ENCODE measurements at regions not wholly inside any gene's neighbourhood (a gene's known extent, or its start where the extent isn't known, plus 50 kb on each side); places are given as distances from the start of the nearest gene placed in this dataset.
"Not testable (repeated sequence)": the region's sequence is repeated elsewhere in the genome, so short reads cannot be mapped to it uniquely, and the experiment has no call there.

DNA sequence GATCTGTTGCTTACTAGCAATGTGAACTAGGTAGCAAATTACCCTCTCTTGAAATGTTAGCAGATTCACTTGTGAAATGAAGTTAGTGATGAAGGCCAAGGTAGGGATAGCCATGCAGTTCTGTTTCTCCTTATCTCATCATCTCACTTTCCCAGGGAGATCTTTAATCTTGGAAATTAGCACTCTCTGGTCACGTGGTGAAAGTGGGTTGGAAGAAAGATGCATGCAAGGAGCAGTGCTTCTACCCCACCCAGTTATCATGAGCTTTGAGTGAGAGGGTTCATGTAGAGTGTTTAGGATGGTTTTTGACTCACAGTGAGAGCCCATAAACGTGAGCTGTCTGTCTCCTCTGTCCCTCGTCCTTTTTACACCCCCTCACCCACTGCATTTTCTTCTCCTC, 346.3 kb downstream of the QKI start:
- no peak overlapping the region for H3K4me3 Mint-ChIP-seq
- no peaks in the 10 kb centered on the region for H3K36me3 Mint-ChIP-seq
- H3K4me1 Mint-ChIP-seq: peaks cover 2% of the 10 kb centered on the region
- no peak for DNase-seq
- H3K27ac Mint-ChIP-seq: no peak overlapping the region
- no peaks in the 10 kb centered on the region for H3K9me3 Mint-ChIP-seq
- CTCF ChIA-PET: no interaction called here
- peaks cover 9% of the 10 kb centered on the region for H3K27me3 Mint-ChIP-seq

DNA sequence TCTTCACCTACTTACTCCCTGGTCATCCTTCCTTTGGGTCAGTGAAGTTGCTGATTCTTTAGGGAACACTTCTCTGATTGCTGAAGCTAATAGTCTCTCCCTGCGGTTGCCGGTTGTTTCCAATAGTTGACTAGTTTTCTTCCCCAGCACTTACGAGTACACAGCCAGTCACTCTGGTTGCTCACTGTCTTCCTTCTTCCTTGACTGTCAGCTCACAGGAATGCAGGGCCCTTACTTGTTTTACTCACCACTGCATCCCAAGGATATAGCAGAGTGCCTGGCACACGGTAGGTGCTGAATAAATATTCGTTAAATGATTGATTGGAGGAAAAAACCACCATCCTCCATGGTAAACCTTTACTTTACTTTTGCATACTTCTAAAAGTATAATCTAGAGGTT, 345.0 kb downstream of the QKI start:
- Mint-ChIP-seq H3K4me3 (no peak overlapping the region), H3K9me3 (peaks cover 3% of the 10 kb centered on the region), H3K27ac (no peak overlapping the region), H3K27me3 (peaks cover 9% of the 10 kb centered on the region), H3K36me3 (no peaks in the 10 kb centered on the region), H3K4me1 (peaks cover 2% of the 10 kb centered on the region)
- no peak for DNase-seq
- CTCF ChIA-PET: no interaction called here

DNA sequence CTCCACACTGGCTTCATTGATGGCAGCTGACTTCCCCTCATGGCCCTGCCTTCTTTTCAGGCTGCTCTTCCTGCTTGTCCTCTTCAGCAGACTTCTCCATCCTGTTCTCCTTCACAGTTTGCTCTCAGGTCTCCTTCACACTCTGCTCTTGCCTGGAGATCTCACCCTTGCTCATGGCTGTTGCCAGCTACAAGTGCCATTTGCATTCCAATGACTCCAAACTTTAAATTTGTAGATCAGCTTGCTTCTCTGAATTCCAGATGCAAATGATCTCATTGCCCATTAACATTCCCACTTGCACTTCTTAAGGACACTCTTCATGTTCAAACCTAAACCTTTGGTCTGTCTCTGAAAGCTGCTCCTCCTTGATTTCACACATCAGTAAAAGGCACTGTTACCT, 343.0 kb downstream of the QKI start:
- H3K4me1 Mint-ChIP-seq: peaks cover 4% of the 10 kb centered on the region
- no peak for DNase-seq
- no peak overlapping the region for H3K4me3 Mint-ChIP-seq
- peaks cover 3% of the 10 kb centered on the region for H3K9me3 Mint-ChIP-seq
- CTCF ChIA-PET: interaction anchor here (0.6 kb wide), 1 partner anchor 342 kb away, joined by 4 read pairs; no protein-coding TSS in a partner anchor
- peaks cover 5% of the 10 kb centered on the region for H3K27me3 Mint-ChIP-seq
- no peak overlapping the region for H3K27ac Mint-ChIP-seq
- H3K36me3 Mint-ChIP-seq: no peaks in the 10 kb centered on the region

GRCh38 chr6:163756079-163756478, 341.6 kb downstream of the QKI start:
- no peak overlapping the region for H3K27ac Mint-ChIP-seq
- no peak overlapping the region for H3K4me3 Mint-ChIP-seq
- peaks cover 5% of the 10 kb centered on the region for H3K27me3 Mint-ChIP-seq
- CTCF ChIA-PET: no interaction called here
- H3K4me1 Mint-ChIP-seq: peaks cover 16% of the 10 kb centered on the region
- H3K9me3 Mint-ChIP-seq: peaks cover 3% of the 10 kb centered on the region
- no peaks in the 10 kb centered on the region for H3K36me3 Mint-ChIP-seq
- no peak for DNase-seq

- no peak overlapping the region for H3K27ac Mint-ChIP-seq
- no peaks in the 10 kb centered on the region for H3K36me3 Mint-ChIP-seq
These were observed 340.3 kb downstream of the QKI start for GRCh38 chr6:163754866-163755265.

GRCh38 chr6:163753430-163753829, 338.9 kb downstream of the QKI start:
- Mint-ChIP-seq H3K9me3 (peaks cover 3% of the 10 kb centered on the region), H3K27me3 (peaks cover 17% of the 10 kb centered on the region), H3K27ac (no peak overlapping the region), H3K36me3 (no peaks in the 10 kb centered on the region), H3K4me3 (no peak overlapping the region), H3K4me1 (peaks cover 33% of the 10 kb centered on the region)
- CTCF ChIA-PET: no interaction called here
- DNase-seq: no peak

More at GRCh38 chr6:163754866-163755265, 340.3 kb downstream of the QKI start:
- Mint-ChIP-seq H3K9me3 (peaks cover 3% of the 10 kb centered on the region), H3K27me3 (peaks cover 14% of the 10 kb centered on the region), H3K4me1 (peaks cover 28% of the 10 kb centered on the region), H3K4me3 (no peak overlapping the region)
- DNase-seq: no peak
- CTCF ChIA-PET: no interaction called here

GRCh38 chr6:163752446-163752845, 337.9 kb downstream of the QKI start:
- Mint-ChIP-seq H3K27ac (no peak overlapping the region), H3K27me3 (peaks cover 22% of the 10 kb centered on the region), H3K4me1 (peaks cover 33% of the 10 kb centered on the region), H3K9me3 (peaks cover 3% of the 10 kb centered on the region), H3K4me3 (no peak overlapping the region), H3K36me3 (no peaks in the 10 kb centered on the region)
- CTCF ChIA-PET: no interaction called here
- no peak for DNase-seq

DNA sequence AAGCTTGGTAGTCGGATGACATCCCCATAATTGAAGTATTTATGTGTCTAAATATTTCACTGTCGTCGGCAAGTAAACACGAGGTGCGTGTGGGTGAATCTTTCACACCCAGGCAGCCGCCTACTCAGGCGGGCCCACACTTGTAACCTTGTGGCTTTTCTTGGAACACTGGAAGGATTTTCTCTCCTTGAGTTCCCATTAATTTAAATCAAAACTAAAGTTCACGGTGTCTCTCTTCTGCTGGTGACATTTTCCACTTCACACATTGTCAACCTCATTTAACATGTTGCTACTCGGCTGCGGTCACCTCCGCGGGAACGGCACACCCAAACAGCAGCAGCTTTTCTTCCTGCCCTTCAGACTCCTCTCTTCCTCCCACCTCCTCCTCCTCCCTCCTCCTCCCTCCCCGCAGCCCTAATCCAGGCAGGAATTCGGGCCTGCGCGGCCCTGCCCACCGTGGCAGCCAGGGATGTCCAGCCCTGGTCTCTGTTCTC, 336.6 kb downstream of the QKI start:
- no peaks in the 10 kb centered on the region for H3K36me3 Mint-ChIP-seq
- peaks cover 3% of the 10 kb centered on the region for H3K9me3 Mint-ChIP-seq
- peak; percentile 51 for DNase-seq
- H3K27me3 Mint-ChIP-seq: peaks cover 22% of the 10 kb centered on the region
- H3K27ac Mint-ChIP-seq: peak overlapping the region; percentile 97
- peak overlapping the region; percentile 54 for H3K4me3 Mint-ChIP-seq
- CTCF ChIA-PET: no interaction called here
- peaks cover 33% of the 10 kb centered on the region for H3K4me1 Mint-ChIP-seq

GRCh38 chr6:163750431-163751031, 336.0 kb downstream of the QKI start:
- CTCF ChIA-PET: no interaction called here
- Mint-ChIP-seq H3K4me1 (peaks cover 31% of the 10 kb centered on the region), H3K4me3 (peak overlapping the region; percentile 54), H3K27me3 (peaks cover 27% of the 10 kb centered on the region), H3K9me3 (peaks cover 3% of the 10 kb centered on the region), H3K36me3 (no peaks in the 10 kb centered on the region), H3K27ac (peak overlapping the region; percentile 97)
- DNase-seq: peak; percentile 38

GRCh38 chr6:163748886-163749285, 334.4 kb downstream of the QKI start:
- H3K36me3 Mint-ChIP-seq: no peaks in the 10 kb centered on the region
- H3K4me1 Mint-ChIP-seq: peaks cover 31% of the 10 kb centered on the region
- CTCF ChIA-PET: no interaction called here
- no peak for DNase-seq
- H3K4me3 Mint-ChIP-seq: no peak overlapping the region
- H3K27ac Mint-ChIP-seq: no peak overlapping the region
- no peaks in the 10 kb centered on the region for H3K9me3 Mint-ChIP-seq
- peaks cover 27% of the 10 kb centered on the region for H3K27me3 Mint-ChIP-seq

GRCh38 chr6:163748036-163748435, 333.5 kb downstream of the QKI start:
- Mint-ChIP-seq H3K27ac (no peak overlapping the region), H3K36me3 (no peaks in the 10 kb centered on the region), H3K4me3 (no peak overlapping the region), H3K9me3 (no peaks in the 10 kb centered on the region), H3K4me1 (peaks cover 31% of the 10 kb centered on the region), H3K27me3 (peaks cover 27% of the 10 kb centered on the region)
- no peak for DNase-seq
- CTCF ChIA-PET: no interaction called here

DNA sequence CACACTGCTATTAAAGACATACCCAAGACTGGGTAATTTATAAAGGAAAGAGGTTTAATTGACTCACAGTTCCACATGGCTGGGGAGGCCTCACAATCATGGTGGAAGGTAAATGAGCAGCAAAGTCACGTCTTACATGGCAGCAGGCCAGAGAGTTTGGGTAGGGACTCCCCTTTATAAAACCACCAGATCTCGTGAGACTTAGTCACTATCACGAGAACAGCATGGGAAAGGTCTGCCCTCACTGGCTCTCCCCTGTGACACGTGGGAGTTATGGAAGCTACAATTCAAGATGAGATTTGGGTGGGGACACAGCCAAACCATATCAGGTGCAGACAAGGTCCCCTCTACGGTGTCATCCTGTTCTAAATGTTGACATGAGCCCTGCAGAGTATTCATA, 332.5 kb downstream of the QKI start:
- H3K27ac Mint-ChIP-seq, H3K4me3 Mint-ChIP-seq, DNase-seq, CTCF ChIA-PET, H3K9me3 Mint-ChIP-seq, H3K36me3 Mint-ChIP-seq: not testable (repeated sequence)
- H3K4me1 Mint-ChIP-seq: peaks cover 24% of the 10 kb centered on the region
- peaks cover 31% of the 10 kb centered on the region for H3K27me3 Mint-ChIP-seq

DNA sequence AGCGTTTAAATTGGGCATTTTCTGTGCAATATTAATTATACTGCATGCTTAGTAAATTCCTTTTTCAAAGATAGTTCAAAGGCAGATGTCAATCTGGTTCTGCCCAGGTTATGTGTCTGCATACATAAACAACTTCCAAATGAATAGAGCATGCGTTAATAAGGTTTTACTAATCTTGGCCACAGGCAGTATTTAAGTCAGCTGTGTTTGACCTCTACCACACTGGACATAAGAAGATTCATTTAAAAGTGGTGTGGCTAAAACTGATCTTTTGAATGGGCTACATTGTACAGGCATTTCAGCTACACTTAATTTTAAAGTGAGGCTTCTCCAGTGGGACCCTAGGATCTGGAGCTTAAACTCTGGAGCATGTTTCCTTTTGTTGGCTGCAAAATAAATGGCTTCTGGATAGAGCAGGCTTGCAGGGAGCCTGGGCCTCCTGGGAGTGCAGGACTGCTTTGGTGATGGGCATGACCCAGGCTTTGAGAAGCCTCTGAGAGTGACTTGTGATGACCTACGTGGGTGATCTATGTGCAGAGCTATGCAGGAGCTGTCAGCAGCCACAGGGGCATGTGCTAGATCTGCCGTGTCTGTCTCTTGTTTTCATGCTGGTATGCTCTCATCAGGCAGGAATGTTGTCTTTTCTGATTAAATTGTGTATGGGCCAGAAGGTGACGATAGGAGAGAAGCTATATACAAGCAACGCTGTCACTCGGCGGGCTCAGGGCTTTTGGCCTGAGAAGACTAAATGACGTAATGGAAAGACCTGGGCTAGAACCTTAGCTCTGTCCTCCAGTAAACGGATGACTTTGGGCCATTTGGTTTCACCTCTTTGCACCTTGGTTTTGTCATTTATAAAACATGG, 331.2 kb downstream of the QKI start:
- Mint-ChIP-seq H3K4me3 (no peak overlapping the region), H3K36me3 (no peaks in the 10 kb centered on the region), H3K4me1 (peaks cover 13% of the 10 kb centered on the region), H3K9me3 (no peaks in the 10 kb centered on the region), H3K27ac (no peak overlapping the region), H3K27me3 (peaks cover 34% of the 10 kb centered on the region)
- CTCF ChIA-PET: no interaction called here
- DNase-seq: no peak

GRCh38 chr6:163744256-163744925, 329.9 kb downstream of the QKI start:
- H3K4me3 Mint-ChIP-seq: no peak overlapping the region
- peaks cover 33% of the 10 kb centered on the region for H3K27me3 Mint-ChIP-seq
- DNase-seq: no peak
- H3K27ac Mint-ChIP-seq: no peak overlapping the region
- CTCF ChIA-PET: no interaction called here
- H3K36me3 Mint-ChIP-seq: no peaks in the 10 kb centered on the region
- no peaks in the 10 kb centered on the region for H3K4me1 Mint-ChIP-seq
- no peaks in the 10 kb centered on the region for H3K9me3 Mint-ChIP-seq

Data from activated naive CD4-positive, alpha-beta T cell treated with anti-CD3 and anti-CD28 coated beads, Interleukin-2, amount 10 ng/mL, durations not matched to agents 7 days and 5 days (primary cell).